Erythroblast (primary cell): ENCODE measurements at regions not wholly inside any gene's neighbourhood (a gene's known extent, or its start where the extent isn't known, plus 50 kb on each side); places are given as distances from the start of the nearest gene placed in this dataset.

Source experiments
- GATA1 ChIP-seq: IDR thresholded peaks from 2 replicates; pipeline ENCODE4 v1.6.1; 2011; ENCODE audit warnings: low read depth, mild to moderate bottlenecking, control low read depth, low read length, moderate library complexity
- POLR2A ChIP-seq: IDR thresholded peaks from 2 replicates; pipeline ENCODE4 v1.6.1; 2011; ENCODE audit warnings: mild to moderate bottlenecking, low read length

DNA sequence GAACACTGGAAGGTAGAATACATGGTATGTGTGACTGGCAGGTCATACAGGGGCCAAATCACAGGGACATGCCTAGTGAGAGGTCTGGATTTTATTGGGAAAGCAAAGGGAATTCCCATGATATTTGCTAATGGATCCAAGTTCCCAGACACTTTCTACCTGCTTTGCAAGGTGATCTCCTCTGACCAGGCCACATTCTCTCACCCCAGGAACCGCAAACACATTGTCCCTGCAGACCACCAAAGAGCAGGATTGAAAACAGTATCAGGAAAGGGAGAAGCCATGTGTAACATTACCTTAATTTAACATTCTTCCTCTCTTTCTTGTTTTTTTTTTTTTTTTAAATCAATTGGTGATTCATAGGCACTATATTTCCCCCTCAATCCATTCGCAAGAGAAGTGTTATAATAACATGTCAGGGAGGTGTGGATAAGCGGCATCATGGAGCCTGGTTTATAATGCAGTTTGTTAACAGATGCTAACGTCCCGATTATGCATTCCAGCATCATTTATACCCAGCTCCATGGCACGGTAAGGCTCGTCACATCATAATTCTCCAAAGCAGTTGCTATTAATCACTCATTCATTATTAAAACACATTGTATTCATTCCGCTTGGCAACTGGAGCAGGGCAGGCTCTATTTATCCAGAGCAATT is 155.1 kb upstream of the CCL2 start:
- TF ChIP-seq POLR2A = no peak
- no peak for TF ChIP-seq GATA1
